Left ventricle myocardium superior (tissue), 1 donor: ENCODE measurements at regions not wholly inside any gene's neighbourhood (a gene's known extent, or its start where the extent isn't known, plus 50 kb on each side); places are given as distances from the start of the nearest gene placed in this dataset.

ENCODE experiments used
- ATAC-seq: fragments of 200-7000 bp; cut with Tn5 transposase; one replicate; pipeline ENCODE4 v1.9.1; 2020; ENCODE audit warnings: mild to moderate bottlenecking, moderate library complexity
- DNase-seq: peaks from one replicate; pipeline ENCODE4 v3.0.0-alpha.2; 2020
- intact Hi-C: fragments of 100-400 bp; cut with micrococcal nuclease; formaldehyde crosslinking; loops from one replicate; pipeline ENCODE4 v1.11.0; 2022
- donor health status: DM: no; HTN: yes; CAD: no; lungs with severe emphysema.

DNA sequence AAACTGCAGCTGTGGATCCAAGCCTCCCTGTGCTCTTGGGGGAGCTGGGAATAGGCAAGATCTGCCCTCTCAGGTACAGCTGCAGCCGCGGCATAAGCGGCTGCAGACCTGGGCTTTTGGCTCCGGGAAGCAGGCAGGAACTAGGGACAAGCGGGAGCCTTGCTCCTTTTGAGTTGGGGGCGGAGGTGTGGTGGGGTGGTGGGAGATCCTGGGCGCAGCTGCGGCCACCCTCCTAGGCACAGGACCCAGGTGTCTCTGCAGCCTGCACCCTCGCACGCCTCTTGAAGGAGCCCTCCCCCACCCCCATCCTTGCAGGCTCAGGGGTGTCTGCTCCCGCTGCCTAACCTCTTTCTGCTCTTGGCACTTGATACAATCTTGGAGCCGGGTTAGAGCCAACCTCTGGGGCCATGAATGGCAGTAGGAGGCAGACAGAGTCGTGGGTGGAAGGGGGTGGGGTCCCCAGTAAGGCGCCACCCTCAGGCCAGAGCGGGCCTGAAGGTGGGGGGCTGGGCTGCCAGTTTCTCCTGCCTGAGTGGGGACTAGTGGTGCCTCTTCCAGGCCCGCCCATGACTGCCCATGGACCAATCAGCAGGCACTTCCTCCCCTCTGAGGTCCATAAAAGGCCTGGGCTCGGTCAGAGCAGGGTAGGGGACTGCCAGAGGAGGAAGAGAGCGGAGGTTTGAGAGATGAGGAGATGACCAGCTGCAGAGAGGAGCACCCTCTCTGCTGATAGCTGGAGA is 267.6 kb upstream of the TNC start:
- ATAC-seq = no peak
- intact Hi-C loops = no loop called here
- DNase-seq = no peak

DNA sequence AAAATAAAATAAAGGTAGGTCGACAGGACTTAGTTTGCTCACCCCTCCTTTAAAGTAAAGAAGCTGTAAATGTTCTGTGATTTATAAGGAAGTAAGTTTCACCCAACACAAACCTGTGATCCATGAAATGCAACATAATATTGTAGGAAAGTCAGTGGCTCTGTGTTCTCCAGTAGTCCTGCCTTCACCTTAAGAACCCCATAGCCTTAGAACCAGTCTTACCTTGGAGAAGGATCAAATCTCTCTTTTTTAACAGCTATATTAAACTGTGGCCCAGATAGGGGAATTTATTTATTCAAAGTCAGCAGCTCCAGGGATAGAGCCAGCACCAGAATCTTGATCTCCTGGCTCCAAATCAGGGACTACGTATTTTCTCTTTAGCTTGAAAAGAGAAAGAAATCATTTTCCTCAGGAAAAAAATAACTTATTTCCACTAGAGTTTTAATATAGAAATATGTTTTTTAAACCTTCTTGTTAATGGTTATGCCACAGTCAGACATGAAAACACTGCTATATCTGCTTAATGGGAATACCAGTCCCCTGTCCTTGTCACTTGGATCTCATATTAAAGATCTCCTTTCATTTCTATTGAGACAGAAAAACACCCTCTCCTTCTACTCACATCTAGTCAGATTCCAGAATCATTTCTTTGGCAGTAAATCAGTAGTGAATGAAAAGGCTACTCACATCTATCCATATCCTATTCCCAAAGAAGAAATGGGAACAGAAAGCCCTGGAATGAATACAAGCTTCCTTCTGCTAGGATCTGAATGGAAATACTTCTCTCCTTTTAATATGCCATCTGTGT is 269.2 kb upstream of the TNC start:
- DNase-seq (no peak), ATAC-seq (no peak)
- intact Hi-C loops = no loop called here

DNA sequence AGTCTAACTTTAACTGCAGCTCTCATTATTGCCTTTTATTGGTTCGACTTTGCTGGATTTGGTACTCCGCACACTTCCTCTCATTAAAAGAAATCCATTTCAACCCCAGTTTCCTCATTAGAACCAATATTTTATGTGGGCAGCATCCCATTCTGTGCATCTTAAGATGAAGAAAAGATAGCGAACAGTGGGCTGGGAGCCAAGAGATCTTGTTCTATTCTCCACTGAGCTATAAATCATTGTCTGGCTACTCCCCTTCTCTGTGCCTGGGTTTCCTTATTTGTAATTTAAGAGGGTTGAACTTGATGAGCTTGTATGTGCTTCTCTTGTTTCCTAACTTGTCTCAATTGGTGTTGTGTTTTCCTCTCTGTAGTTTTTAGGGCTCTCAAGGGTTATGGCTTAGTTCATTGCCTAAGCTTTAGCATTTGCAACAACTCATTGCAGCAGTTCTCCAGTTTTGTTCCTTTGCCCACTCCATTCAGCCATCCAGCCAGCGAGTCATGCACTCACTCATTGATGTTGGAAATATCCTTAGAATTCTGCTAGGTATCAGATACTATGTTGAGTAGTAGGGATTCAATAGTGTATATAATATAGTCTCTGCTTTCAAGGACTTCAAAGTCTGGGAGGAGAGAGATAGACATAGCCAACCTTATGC is 273.3 kb upstream of the TNC start:
- ATAC-seq (no peak), DNase-seq (no peak)
- intact Hi-C loops = no loop called here

DNA sequence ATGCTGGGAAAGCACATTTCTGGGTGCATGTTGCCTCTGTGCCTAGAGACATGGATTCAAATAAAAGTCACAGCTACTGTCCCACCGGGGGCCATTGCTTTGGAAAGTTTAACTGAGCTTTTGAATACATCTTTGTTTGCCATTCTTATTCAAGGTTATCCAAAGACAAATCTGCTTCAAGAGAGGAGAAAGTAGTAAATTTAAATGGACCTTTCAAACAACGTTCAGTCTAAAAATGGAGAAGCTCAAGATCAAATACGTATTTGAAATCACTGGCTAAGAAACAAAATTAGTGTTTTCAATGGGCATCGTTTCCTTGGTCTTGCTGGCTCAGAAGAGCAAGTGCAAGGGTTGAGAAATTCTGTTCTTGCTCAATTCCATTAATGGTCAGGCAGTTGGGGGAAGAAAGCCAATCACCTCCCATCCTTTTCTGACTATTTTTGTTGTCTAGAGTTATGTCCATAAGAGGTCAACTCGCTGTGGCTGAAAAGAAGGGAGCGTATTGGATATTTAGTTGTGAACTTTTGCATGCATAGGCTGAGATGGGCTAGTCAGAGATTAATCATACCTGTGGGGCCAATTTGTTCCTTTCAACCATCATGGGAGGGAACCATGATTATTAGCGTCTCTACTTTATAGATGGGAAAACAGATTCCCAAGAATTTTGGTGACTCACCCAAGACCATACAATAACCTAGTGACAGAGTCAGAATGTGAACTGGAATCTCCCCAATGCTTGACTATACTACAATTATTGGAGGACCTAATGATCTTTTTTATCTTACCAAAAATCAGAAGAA is 276.2 kb upstream of the TNC start:
- DNase-seq (no peak), ATAC-seq (no peak)
- intact Hi-C loops = no loop called here

DNA sequence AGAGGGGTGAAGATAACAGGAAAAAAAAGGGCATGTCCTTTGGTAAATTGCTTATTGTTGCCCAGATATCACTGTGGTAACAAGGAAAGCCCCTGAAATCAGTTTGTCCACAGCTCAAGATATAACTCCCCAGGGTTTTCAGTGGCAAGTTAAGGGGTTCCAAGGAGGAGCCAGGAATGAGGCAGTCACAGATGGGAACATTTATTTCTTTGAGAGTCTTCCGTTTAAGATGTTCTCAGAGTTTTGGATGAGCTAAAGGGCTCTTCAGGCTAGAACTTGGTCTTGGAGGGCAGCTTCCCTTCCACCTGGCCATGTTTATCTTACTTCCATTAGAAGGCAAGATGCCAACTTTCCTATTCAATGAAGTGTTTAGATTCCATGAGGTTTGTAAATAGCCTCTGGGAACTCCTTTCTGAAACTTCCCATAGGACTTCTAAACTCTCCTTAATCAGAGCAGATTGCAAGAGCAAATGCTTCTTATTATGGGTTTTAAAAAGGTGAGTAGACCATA is 277.6 kb upstream of the TNC start:
- DNase-seq = no peak
- intact Hi-C loops = no loop called here
- peak; percentile 78 for ATAC-seq

DNA sequence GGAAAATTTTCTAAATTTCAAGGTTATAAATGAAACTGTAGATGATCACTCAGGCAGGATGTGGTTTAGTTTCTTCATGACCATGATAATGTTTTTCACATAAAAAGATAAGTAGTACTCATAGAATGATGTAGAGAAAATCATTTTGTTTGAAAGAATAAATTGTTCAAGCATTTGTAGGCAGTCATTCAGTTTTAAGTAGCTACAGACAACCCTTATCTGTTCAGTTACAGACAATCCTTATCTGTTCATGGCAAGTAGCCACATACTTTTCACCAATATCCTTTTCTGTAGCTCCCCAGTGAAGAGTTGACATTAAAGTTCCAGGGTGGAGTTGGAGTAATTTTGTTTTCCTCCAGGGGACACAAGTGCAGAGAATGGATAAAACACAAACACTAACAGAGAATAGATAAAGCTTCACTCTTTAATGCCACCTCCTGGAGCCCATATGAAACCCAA is 278.1 kb upstream of the TNC start:
- ATAC-seq = peak; percentile 69
- intact Hi-C loops = no loop called here
- DNase-seq = no peak

DNA sequence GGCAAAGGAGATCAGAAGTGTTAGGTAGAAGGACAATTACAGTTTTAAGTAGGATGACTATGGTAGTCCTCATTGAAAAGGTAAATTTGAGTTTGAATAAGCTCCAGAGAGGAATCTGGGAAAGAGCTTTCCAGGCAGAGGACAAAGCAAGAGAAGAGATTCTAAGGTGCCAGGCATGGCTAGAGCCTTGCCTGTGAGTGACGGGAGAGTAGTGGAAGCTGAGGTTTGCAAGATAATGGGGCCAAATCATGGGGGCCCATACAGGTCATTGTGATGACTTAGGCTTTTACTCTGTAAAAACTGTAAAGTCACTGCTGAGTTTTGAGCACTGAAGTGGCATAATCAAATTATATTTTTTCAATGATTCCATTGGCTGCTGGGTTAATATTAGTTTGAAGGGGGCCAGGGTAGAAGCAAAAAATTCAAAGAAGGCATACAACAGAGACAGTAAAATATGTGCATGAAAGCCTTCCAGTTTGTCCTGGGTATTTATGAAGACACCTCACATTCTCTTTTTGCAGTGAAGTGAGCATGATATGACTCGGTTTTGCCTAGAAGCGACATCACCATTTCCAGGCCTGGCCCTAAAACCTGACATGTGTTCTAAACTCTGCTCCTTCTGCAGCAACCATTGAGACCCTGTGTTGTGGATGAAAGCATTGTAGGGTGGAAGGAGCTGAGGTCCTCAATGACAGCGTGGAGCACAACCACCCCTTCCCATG is 279.8 kb upstream of the TNC start:
- no peak for DNase-seq
- intact Hi-C loops = no loop called here
- no peak for ATAC-seq

DNA sequence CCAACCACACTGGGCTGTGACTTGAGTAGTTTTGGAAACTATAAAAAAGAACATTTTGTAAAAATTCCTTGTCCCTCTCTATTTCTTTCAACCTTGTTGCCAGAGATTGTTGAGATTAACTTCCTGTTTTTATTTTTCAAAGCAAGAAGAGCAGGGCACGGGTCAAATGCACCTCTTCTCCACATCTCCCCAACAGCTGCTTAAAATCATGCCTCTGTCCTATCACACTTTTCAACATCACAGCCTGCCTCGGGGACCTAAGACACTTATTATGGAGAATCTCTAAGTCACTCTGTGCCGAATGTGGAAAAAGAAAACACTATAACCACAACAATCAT is 280.3 kb upstream of the TNC start:
- intact Hi-C loops = no loop called here
- no peak for ATAC-seq

DNA sequence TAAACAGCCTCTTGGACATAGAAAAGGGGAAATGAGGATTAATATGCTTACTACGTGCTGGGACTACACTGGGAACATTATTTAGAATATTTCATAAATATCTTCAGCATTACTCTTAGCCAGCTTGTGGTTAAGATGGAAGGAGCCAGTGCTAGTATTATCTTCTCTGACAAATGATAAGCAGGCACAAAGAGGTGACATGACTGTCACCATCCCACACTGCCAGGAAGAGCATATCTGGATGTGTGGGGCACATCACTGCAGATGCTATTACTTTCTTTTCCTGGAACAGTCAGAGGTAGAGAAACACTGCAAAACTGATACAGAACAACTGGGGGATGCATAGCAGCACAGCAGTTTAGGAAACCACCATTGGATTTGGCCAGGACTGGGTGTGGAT is 281.0 kb upstream of the TNC start:
- intact Hi-C loops = no loop called here
- no peak for ATAC-seq
- no peak for DNase-seq

More for the DNA sequence above, 280.3 kb upstream of the TNC start:
- no peak for DNase-seq

DNA sequence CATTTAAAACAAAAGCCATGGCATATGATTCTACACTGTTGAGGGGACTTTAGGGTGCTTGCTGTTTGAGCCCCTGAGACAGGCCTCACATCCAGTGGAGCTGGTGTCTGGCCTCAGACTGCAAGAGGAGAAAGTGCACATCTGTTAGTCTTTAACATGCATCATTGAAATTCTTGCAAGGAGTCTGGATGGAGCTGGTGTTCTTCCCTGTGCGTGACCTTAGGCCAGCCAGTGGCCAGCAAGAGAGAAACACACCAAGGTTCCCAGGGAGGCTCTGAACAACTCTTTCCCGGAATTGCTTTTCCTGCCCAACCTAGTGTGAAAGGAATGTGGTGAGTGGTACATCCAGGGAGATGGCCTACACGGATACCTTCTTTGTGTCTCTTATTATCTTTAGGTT is 282.8 kb upstream of the TNC start:
- intact Hi-C loops = no loop called here
- DNase-seq (no peak), ATAC-seq (peak; percentile 13)

DNA sequence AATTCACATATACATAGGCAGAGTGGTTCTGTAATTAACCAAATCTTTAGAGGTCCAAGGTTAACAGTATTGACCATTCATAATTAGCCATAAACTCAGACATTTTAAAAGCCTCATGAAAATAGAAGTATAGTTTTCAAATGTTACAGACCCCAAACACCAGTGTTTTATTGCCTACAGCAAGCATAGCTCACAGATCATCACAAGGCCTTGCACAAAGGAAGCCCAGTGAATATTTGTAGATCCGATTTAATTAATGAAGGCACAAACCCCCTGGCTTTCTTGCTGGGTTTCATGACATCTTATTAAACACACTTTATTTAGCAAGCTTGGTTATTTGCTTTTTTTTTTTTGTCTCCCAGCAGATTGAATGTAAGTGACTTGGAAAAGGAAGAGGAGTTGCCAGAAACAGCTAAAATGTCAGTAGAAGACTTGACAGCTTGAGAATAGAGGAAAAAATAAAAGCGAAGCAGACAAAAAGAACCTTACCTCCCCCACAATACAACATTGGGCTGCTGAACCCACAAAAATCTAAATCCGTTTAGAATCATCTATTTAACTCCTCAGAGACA is 283.9 kb upstream of the TNC start:
- ATAC-seq = no peak
- no peak for DNase-seq
- intact Hi-C loops = no loop called here

DNA sequence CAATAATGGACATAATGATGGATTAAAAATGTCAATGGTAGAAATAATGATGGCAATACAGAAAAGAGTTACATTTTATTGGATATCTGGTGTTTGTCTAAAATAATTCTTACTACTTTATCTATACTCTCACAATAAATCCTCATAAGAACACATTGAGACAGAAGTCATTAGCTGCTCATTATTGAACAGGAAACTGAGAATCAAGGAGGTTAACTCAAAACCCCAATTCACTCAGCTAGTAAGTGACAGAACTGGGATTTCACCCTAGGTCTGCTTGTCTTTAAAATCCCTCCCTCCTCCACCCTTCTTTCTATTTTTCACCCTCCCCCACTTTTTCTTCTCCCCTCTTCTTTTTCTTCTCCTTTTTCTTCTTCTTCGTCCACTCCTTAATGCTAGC is 285.8 kb upstream of the TNC start:
- intact Hi-C loops = no loop called here
- ATAC-seq (no peak), DNase-seq (no peak)

DNA sequence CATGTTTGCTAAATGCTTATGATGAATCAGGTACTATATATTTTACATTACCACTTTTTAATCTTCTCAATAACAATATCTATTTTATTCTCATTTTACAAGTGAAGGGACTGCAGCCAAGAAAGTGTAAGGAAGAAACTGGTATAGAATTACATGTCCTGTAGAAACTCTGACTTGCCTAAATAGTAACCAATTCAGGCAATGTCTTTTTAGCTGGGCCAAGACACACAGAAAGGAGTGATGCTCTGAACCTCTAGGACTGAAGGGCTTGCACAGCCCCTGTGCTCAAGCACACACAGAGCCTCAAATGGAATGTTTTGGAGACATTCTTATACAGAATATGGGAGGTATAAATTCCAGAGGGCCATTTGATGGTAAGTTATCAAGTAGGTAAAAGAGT is 286.4 kb upstream of the TNC start:
- no peak for ATAC-seq
- intact Hi-C loops = no loop called here
- DNase-seq = no peak

DNA sequence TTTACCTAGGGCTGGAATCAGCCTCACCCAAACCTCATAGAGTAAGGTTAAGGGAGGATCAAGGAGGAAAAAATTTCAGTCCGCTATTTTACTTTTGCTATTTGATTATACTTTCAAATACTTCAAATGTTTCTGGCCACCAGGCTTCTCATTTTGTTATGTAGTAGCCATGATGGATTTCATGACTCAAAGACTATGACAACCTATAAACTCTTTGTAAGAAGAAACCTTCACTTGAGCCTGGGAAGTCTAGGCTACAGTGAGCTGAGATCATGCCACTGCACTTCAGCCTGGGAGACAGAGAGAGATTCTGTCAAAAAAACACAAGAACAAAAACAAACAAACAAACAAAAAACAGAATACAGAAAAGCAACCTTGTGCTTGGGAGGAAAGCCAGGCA is 293.6 kb upstream of the TNC start:
- ATAC-seq (no peak), DNase-seq (no peak)
- intact Hi-C loops = no loop called here

DNA sequence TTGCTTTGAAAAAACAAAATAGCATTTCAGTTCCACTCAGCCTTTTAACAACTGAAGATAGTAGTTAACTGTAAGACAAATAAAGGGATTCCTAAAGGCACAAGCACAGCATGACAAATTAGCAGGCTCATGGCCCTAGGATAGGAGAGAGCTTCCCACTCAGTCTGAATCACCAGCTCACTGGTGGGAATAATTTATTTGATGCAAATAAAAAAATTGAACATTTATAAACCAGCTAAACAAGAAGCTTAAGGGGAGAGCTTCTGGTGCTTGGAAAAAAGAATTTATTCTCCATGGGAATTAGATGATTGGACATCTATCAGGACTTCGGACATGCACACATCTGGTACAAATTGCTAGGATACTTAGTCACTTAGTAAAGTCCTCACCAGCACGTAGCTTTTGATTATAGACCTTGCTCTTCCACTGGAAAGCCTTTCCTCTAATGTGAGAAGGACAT is 294.1 kb upstream of the TNC start:
- ATAC-seq (peak; percentile 35), DNase-seq (no peak)
- intact Hi-C loops = no loop called here

DNA sequence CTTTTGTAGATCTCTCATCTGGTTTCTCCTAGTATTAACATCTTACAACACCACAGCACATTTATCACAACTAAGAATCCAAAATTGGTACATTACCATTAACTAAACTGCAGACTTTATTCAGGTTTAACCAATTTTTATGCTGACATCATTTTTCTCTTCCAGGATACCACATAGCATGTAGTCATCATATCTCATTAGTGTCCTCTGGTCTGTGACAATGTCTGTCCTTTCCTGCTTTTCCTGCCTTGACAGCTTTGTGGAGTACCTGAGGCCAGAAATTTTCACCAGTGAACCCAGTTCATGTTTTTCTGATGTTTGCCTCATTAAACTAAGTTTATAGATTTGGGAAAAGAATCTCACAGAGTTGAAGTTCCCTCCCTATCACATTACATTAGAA is 294.7 kb upstream of the TNC start:
- ATAC-seq = no peak
- intact Hi-C loops = no loop called here

DNA sequence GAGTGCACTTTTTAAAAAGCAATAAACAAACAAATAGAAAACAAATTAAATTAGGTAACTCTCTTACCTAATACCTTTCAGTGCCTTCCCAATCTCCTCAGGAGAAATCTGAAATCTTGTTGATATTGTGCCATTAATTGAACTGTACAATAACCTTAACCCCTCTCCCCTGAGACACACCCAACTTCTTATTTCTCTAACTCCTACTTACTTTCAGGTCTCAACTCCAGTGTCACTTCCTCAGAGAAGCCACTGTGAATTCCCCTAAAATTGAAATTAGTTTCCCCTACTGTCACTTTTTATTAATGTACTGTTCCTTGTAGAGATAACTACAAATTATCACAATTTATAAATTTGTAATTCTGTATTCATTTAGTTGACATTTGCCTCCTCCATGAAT is 295.3 kb upstream of the TNC start:
- ATAC-seq = no peak
- intact Hi-C loops = no loop called here

More for the DNA sequence above, 294.7 kb upstream of the TNC start:
- DNase-seq = no peak

DNA sequence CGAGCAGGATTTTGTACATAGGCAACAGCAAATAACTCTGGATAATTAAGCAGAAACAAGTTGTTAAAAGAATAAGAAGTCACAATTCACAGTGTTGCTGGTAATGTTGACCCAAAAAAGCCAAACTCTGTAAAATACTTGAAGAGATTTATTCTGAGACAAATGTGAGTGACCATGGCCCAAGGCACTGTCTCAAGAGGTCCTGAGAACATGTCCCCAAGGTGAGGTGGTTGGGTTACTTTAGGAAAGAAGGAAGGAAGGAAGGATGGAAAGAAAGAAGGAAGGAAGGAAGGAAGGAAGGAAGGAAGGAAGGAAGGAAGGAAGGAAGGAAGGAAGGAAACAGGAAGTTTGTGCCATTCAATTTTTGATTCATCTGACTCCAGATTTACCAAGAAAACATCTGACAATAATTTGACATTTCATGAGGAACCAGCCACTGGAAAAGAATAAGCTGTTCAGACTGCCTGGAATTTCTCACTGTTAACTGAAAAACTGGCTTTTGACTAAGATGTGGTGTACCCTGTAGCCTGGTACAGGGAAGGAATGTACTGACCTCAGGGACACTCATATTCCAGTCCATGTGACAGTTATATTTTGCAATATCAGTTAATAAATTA is 295.9 kb upstream of the TNC start:
- no peak for DNase-seq
- intact Hi-C loops = no loop called here

More for the DNA sequence above, 295.3 kb upstream of the TNC start:
- DNase-seq = no peak

More for the DNA sequence above, 295.9 kb upstream of the TNC start:
- no peak for ATAC-seq
